ENCODE measurements at regions not wholly inside any gene's neighbourhood (a gene's known extent, or its start where the extent isn't known, plus 50 kb on each side); places are given as distances from the start of the nearest gene placed in this dataset.

GRCh38 chr18:64288432-64288831 is 139.5 kb upstream of the LINC00305 start (continued):
- no peak for TF ChIP-seq ZNF165 (CRISPR knock-in tag; IDR thresholded peaks at IDR 0.05; ENCODE audit: borderline replicate concordance)
- TF ChIP-seq ZNF253 (CRISPR knock-in tag; conservative IDR thresholded peaks at IDR 0.05) = no peak
- no peak for TF ChIP-seq SREBF2 (CRISPR knock-in tag; IDR thresholded peaks at IDR 0.05)
- TF ChIP-seq ZNF77 (CRISPR knock-in tag; IDR thresholded peaks at IDR 0.05) = no peak
- no peak for TF ChIP-seq SIX5 (IDR thresholded peaks at IDR 0.05; ENCODE audit: borderline replicate concordance in 1 of 2, insufficient read depth in 1 of 2, low read depth in 1 of 2, low read length in 2 of 2)
- TF ChIP-seq ZNF311 (CRISPR knock-in tag; IDR thresholded peaks at IDR 0.05) = no peak

GRCh38 chr18:64287926-64288325 is 139.0 kb upstream of the LINC00305 start:
- Histone ChIP-seq H3K4me3 (no peak overlapping the region), H3K27ac (ENCODE audit: extremely low read depth, low read depth, low read length) (no peak overlapping the region), H3K36me3 (ENCODE audit: control insufficient read depth, insufficient read depth, low read length) (no peaks in the 10 kb centered on the region), H4K20me1 (replicated peaks; ENCODE audit: control insufficient read depth, insufficient read depth, low read length) (no peaks in the 10 kb centered on the region), H3K9me1 (ENCODE audit: control insufficient read depth, insufficient read depth, low read length) (no peaks in the 10 kb centered on the region), H3K9ac (ENCODE audit: insufficient read depth in 1 of 2, low read depth in 2 of 2, low read length in 2 of 2) (no peak overlapping the region), H2AFZ (ENCODE audit: low read depth, low read length) (no peak overlapping the region), H3K9me3 (replicated peaks; ENCODE audit: control insufficient read depth, insufficient read depth, low read depth, low read length) (no peaks in the 10 kb centered on the region), H3K79me2 (ENCODE audit: control insufficient read depth, insufficient read depth, low read length) (no peaks in the 10 kb centered on the region), H3K27me3 (ENCODE audit: control insufficient read depth in 2 of 2, insufficient read depth in 2 of 2, low read length in 2 of 2) (no peaks in the 10 kb centered on the region), H3K4me2 (ENCODE audit: insufficient read depth, low read length) (no peak overlapping the region), H3K4me1 (replicated peaks in 1 of 2; ENCODE audit: control insufficient read depth in 2 of 2, insufficient read depth in 2 of 2, low read length in 2 of 2) (no peaks in the 10 kb centered on the region)
- ATAC-seq (no peak), FAIRE-seq (no peak), DNase-seq (ENCODE audit: extremely low read depth in 1 of 4, low spot score in 3 of 4) (no peak)
- intact Hi-C loops (cut with micrococcal nuclease) = no loop called here
- no peak for TF ChIP-seq L3MBTL2 (IDR thresholded peaks at IDR 0.05)
- no peak for TF ChIP-seq RB1 (IDR thresholded peaks at IDR 0.05; ENCODE audit: low read depth)
- TF ChIP-seq U2AF2 (optimal IDR thresholded peaks at IDR 0.05; ENCODE audit: low read depth, low read length) = no peak
- no peak for TF ChIP-seq ZNF589 (CRISPR knock-in tag; IDR thresholded peaks at IDR 0.05; ENCODE audit: low read depth)
- TF ChIP-seq BRD4 (IDR thresholded peaks at IDR 0.05) = no peak
- TF ChIP-seq U2AF1 (optimal IDR thresholded peaks at IDR 0.05; ENCODE audit: low read depth, low read length) = no peak
- CTCF ChIA-PET (ENCODE audit: low intra/inter-chr PET ratio) = no interaction called here
- whole genome bisulfite sequencing (ENCODE audit: insufficient coverage, low coverage, missing lambda C conversion rate) = 0% methylated on average over 4 of the region's 4 CpGs
- POLR2A ChIA-PET = no interaction called here
- BruUV-seq (replicated peaks) = no TSS peak
- in situ Hi-C loops (cut with MboI) = no loop called here

Data from K562 (cell line).